ENCODE measurements at regions not wholly inside any gene's neighbourhood (a gene's known extent, or its start where the extent isn't known, plus 50 kb on each side); places are given as distances from the start of the nearest gene placed in this dataset.

DNA sequence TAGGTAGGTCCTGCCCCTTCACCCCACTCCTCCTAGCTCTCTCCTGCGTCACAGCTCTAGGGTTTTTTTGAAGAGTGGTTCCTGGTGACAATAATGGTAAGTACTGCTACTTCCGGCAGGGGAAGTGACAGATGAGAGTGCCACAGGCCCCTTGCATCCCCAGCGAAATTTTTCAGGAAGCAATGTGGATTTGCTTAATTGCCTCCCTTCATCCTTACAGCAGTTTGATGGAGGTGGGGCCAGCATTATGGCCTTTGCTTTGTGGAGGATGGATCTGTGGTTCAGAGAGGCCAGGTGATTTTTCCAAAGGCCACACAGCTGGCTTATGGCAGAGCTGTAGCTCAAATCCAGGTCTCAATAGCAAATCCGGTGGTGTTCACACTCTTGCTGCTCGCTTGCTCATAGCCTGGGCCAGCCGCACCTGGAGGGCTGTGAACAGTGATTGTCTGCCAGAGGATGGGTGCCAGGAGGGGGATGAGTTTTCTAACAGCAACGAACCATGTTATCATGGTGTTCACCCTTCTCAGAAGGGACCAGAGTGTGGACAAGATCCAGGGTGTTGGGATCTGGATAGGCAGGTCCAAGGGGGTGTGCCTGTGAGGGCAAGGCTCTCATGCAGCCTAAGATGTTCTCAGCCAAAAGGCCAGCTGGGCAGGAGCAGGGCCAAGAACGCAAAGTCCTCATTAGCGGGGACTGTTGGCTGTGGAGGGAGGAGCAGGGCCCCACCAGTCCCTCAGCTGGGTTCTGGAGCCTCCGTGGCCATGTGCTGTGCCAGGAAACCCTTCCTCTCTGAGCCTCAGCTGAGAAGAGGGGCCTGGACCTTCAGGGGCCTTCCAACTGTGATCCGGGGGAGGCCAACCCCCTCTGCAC lies 89.0 kb downstream of the EMX2 start:
- TF ChIP-seq, protein P1, sequence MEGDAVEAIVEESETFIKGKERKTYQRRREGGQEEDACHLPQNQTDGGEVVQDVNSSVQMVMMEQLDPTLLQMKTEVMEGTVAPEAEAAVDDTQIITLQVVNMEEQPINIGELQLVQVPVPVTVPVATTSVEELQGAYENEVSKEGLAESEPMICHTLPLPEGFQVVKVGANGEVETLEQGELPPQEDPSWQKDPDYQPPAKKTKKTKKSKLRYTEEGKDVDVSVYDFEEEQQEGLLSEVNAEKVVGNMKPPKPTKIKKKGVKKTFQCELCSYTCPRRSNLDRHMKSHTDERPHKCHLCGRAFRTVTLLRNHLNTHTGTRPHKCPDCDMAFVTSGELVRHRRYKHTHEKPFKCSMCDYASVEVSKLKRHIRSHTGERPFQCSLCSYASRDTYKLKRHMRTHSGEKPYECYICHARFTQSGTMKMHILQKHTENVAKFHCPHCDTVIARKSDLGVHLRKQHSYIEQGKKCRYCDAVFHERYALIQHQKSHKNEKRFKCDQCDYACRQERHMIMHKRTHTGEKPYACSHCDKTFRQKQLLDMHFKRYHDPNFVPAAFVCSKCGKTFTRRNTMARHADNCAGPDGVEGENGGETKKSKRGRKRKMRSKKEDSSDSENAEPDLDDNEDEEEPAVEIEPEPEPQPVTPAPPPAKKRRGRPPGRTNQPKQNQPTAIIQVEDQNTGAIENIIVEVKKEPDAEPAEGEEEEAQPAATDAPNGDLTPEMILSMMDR (conservative IDR thresholded peaks at IDR 0.05; ENCODE audit: low read length), result no peak
- TF ChIP-seq EZH2phosphoT487 (IDR thresholded peaks at IDR 0.05; ENCODE audit: borderline replicate concordance, low read depth, low read length), result no peak
